Lower lobe of right lung (tissue), 2 donors: ENCODE measurements at regions not wholly inside any gene's neighbourhood (a gene's known extent, or its start where the extent isn't known, plus 50 kb on each side); places are given as distances from the start of the nearest gene placed in this dataset.

Source experiments
- ATAC-seq, 2 donors: fragments of 200-7000 bp; cut with Tn5 transposase; one replicate each; pipeline ENCODE4 v1.9.1; 2020 to 2022; ENCODE audit warnings: mild to moderate bottlenecking in 2 of 2, moderate library complexity in 2 of 2
- DNase-seq: peaks from one replicate; pipeline ENCODE4 v3.0.0-alpha.2; 2020
- H3K27ac ChIP-seq: fragments of 200-600 bp; one replicate; pipeline ENCODE4 v1.8.0; 2022
- H3K27me3 ChIP-seq: fragments of 200-600 bp; one replicate; pipeline ENCODE4 v1.8.0; 2022; ENCODE audit warnings: low read depth
- H3K36me3 ChIP-seq: fragments of 200-600 bp; one replicate; pipeline ENCODE4 v1.8.0; 2022; ENCODE audit warnings: mild to moderate bottlenecking
- H3K4me1 ChIP-seq: fragments of 200-600 bp; one replicate; pipeline ENCODE4 v1.8.0; 2022
- H3K4me3 ChIP-seq: fragments of 200-600 bp; one replicate; pipeline ENCODE4 v1.8.0; 2022; ENCODE audit warnings: mild to moderate bottlenecking
- H3K9me3 ChIP-seq: fragments of 200-600 bp; one replicate; pipeline ENCODE4 v1.8.0; 2022
- intact Hi-C: fragments of 100-400 bp; cut with DNase I; formaldehyde crosslinking; loops from one replicate; pipeline ENCODE4 v1.11.0; 2022
- TF ChIP-seq, protein P1 (sequence below): fragments of 200-600 bp; IDR thresholded peaks from one replicate; pipeline ENCODE4 v1.8.0; 2022; ENCODE audit warnings: antibody characterized with exemption, mild to moderate bottlenecking
- donor health status: DM: no; HTN: yes; CAD: no; lungs with severe emphysema.

DNA sequence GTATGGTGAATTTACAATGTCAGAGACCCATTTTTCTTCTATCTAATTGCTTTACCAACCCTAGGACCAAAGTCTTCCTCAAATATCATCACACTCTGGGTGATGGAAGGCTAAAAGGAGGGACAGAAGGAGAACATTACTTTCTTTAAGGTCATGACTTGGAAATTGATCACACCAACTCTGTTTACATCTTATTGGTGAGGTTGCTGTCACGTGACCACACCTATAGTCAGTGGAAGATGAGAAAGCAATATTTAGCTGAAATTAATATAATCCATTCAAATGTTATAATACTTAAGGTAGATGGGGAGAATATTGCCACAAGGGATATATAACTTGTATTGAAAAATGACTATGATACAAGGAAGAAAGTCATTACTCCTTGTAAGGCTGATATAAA lies 183.6 kb upstream of the SMIM30 start:
- TF ChIP-seq, protein P1, sequence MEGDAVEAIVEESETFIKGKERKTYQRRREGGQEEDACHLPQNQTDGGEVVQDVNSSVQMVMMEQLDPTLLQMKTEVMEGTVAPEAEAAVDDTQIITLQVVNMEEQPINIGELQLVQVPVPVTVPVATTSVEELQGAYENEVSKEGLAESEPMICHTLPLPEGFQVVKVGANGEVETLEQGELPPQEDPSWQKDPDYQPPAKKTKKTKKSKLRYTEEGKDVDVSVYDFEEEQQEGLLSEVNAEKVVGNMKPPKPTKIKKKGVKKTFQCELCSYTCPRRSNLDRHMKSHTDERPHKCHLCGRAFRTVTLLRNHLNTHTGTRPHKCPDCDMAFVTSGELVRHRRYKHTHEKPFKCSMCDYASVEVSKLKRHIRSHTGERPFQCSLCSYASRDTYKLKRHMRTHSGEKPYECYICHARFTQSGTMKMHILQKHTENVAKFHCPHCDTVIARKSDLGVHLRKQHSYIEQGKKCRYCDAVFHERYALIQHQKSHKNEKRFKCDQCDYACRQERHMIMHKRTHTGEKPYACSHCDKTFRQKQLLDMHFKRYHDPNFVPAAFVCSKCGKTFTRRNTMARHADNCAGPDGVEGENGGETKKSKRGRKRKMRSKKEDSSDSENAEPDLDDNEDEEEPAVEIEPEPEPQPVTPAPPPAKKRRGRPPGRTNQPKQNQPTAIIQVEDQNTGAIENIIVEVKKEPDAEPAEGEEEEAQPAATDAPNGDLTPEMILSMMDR: no peak
- no peak overlapping the region for H3K27ac ChIP-seq
- H3K27me3 ChIP-seq: no peaks in the 10 kb centered on the region
- H3K4me3 ChIP-seq: no peak overlapping the region
- H3K36me3 ChIP-seq: no peaks in the 10 kb centered on the region
- ATAC-seq: no peak
- no peaks in the 10 kb centered on the region for H3K9me3 ChIP-seq
- intact Hi-C loops: no loop called here
- no peaks in the 10 kb centered on the region for H3K4me1 ChIP-seq
- no peak for DNase-seq

DNA sequence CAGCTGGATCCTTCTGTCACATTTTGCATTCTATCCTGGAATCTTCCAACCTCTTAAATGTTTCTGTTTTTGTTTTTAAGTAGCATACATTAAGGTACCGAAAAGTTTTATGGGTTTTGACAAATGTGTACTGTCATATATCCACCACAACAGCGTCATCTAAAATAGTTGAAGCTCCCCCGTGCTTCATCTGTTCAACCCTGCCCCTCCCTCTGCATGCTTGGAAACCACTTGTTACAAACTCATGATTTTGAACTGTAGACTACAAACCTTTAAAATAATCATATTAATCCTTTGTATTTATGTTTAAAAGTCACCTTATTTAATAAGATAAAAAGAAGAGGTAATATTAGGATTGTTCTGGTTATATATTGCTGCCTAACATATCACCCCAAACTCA lies 182.8 kb upstream of the SMIM30 start:
- Histone ChIP-seq H3K4me1 (no peaks in the 10 kb centered on the region), H3K36me3 (no peaks in the 10 kb centered on the region), H3K27me3 (no peaks in the 10 kb centered on the region), H3K27ac (no peak overlapping the region), H3K9me3 (no peaks in the 10 kb centered on the region), H3K4me3 (no peak overlapping the region)
- DNase-seq: no peak
- TF ChIP-seq, protein P1: no peak
- intact Hi-C loops: no loop called here
- ATAC-seq: no peak

DNA sequence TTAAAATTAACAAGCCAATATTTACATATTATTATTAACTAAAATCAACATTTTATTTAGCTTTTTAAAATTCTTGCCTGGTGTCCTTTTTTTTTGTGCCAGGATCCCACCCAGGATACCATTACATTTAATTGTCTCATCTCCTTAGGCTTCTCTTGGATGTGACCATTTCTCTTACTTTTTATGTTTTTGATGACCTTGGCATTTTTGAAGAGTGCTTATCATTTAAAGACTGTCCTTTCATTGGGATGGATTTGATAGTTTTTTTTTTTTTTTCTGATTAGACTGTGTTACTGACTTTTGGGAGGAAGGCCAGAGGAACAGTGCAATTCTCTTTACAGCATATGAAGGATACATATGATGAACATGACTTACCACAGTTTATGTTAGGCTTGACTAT lies 181.4 kb upstream of the SMIM30 start:
- Histone ChIP-seq H3K27me3 (no peaks in the 10 kb centered on the region), H3K4me3 (no peak overlapping the region), H3K4me1 (no peaks in the 10 kb centered on the region), H3K27ac (no peak overlapping the region), H3K36me3 (no peaks in the 10 kb centered on the region), H3K9me3 (no peaks in the 10 kb centered on the region)
- intact Hi-C loops: no loop called here
- no peak for ATAC-seq
- no peak for DNase-seq
- TF ChIP-seq, protein P1: no peak

DNA sequence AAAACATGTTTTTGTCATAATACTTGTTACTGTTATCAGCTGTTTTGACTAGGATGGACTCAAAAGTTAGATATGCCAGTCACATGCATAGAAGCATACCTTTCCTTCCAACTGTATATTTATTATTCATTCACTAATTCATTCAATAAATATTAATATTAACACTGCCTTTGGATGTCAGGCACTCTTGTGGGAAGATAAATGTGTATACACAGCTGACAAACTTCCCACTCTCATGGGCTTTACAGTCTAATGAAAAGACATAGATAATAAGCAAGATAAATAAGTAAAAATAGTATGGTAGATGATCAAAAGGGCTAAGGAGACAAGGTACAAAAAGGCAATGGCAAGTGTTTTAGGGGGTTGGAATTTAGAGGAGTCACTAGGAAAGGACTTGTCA lies 180.1 kb upstream of the SMIM30 start:
- H3K9me3 ChIP-seq: no peaks in the 10 kb centered on the region
- H3K27ac ChIP-seq: no peak overlapping the region
- no peak overlapping the region for H3K4me3 ChIP-seq
- H3K36me3 ChIP-seq: no peaks in the 10 kb centered on the region
- intact Hi-C loops: no loop called here
- no peak for ATAC-seq
- TF ChIP-seq, protein P1: no peak
- H3K4me1 ChIP-seq: no peaks in the 10 kb centered on the region
- DNase-seq: no peak
- no peaks in the 10 kb centered on the region for H3K27me3 ChIP-seq

DNA sequence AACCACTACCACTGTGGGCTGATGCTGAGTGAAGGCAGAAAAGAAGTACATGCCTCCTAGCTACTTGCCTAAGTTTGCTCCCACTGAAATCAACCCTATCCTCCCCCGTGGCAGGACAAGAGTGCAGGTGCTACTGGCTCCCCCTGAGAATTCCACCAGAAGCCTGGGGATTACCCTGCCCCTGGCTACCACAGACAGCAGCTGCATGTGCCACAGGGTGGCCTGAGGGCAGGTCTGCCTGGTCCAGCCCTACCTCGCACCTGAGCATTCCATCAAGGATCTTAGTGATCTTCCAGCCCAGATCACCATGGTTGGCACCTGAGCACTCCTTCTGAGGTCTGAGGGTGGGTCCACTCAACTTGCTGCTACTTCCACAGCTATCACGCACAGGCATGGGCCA lies 176.4 kb upstream of the SMIM30 start:
- Histone ChIP-seq H3K4me1 (no peaks in the 10 kb centered on the region), H3K27ac (no peak overlapping the region), H3K36me3 (no peaks in the 10 kb centered on the region), H3K4me3 (no peak overlapping the region), H3K9me3 (no peaks in the 10 kb centered on the region), H3K27me3 (no peaks in the 10 kb centered on the region)
- ATAC-seq (no peak), DNase-seq (no peak)
- TF ChIP-seq, protein P1: no peak
- intact Hi-C loops: no loop called here

DNA sequence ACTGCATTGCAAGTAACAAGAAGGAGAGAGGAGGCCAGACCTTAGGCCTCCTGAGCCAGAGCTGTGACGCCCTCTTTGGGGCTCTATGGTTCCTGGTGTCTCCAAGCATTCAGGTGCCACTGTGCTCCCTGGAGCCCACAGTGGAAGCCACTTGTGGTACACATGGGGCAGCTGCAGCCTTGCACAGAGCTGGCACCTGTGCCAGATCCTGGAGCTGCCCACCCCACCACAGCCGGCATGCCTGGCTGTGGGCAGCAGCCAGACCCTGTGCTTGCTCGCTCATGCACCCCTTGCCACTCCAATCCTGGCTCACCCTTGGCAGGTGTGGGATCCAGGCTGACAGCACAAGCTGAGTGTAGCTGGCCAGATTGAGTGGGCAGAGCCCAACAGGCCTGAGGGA lies 173.8 kb upstream of the SMIM30 start:
- Histone ChIP-seq H3K27ac (no peak overlapping the region), H3K36me3 (no peaks in the 10 kb centered on the region), H3K4me3 (no peak overlapping the region), H3K27me3 (no peaks in the 10 kb centered on the region), H3K9me3 (no peaks in the 10 kb centered on the region), H3K4me1 (no peaks in the 10 kb centered on the region)
- intact Hi-C loops: no loop called here
- TF ChIP-seq, protein P1: no peak
- no peak for DNase-seq
- ATAC-seq: no peak
